Prostate gland (tissue), 2 donors: ENCODE measurements at regions not wholly inside any gene's neighbourhood (a gene's known extent, or its start where the extent isn't known, plus 50 kb on each side); places are given as distances from the start of the nearest gene placed in this dataset.

Source experiments
- POLR2AphosphoS5 ChIP-seq: sonication (generic); formaldehyde crosslinking; IDR thresholded peaks from one replicate; pipeline ENCODE4 v1.6.1; 2017; ENCODE audit warnings: antibody characterized with exemption
- TF ChIP-seq, protein P1 (sequence below), 4 experiments: fragments of 200-600 bp in 2 of 4; fragments of 450-650 bp in 2 of 4; sonication (generic) in 2 of 4; IDR thresholded peaks; 1 replicate in 3 of 4; 2 replicates in 1 of 4; pipeline ENCODE4 v1.5.1; 2016 to 2019; ENCODE audit warnings: antibody characterized with exemption in 4 of 4, mild to moderate bottlenecking in 2 of 4, moderate library complexity in 2 of 4

DNA sequence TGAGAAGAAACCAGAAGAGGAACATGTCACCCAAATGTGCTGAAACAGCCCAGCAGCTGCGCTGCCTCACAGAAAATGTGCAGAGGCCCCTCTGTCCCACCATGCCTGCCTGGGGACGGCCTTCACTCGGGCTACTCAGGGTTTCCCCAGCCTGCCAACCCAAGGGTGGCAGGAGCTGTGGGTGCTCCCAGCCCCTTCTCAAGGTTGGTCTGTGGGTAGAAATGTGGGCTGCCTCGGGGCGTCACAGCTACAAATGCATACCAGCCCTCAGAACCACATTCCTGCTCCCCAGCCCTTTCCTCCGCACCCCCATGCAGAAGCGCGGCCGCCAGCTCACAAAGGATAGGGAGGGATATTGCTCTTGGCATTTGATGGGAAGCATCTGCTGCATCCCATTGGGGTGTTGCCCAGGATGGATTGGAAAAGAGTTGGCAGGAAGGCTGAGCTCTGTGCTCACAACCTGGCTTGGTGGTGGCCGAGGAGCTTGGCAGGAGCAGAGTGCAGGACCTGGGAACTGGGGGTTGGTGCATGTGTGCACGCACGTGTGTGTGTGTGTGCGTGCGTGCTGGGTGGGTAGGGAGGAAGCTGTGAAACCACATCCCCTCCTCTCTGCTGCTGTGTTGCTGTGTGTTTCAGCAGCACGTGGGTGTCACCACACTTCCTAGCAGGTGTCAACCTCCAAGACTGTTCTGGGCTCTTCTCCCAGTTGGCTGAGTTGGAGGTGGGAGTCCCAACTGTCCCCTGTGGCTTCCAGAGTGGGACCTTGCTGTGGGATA is 304.4 kb downstream of the SEC14L1 start:
- peak; percentile 28 for TF ChIP-seq POLR2AphosphoS5
- TF ChIP-seq, protein P1, sequence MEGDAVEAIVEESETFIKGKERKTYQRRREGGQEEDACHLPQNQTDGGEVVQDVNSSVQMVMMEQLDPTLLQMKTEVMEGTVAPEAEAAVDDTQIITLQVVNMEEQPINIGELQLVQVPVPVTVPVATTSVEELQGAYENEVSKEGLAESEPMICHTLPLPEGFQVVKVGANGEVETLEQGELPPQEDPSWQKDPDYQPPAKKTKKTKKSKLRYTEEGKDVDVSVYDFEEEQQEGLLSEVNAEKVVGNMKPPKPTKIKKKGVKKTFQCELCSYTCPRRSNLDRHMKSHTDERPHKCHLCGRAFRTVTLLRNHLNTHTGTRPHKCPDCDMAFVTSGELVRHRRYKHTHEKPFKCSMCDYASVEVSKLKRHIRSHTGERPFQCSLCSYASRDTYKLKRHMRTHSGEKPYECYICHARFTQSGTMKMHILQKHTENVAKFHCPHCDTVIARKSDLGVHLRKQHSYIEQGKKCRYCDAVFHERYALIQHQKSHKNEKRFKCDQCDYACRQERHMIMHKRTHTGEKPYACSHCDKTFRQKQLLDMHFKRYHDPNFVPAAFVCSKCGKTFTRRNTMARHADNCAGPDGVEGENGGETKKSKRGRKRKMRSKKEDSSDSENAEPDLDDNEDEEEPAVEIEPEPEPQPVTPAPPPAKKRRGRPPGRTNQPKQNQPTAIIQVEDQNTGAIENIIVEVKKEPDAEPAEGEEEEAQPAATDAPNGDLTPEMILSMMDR (IDR thresholded peaks at IDR 0.05), result no peak
